Glutamatergic neuron (in vitro differentiated cells): ENCODE measurements at regions not wholly inside any gene's neighbourhood (a gene's known extent, or its start where the extent isn't known, plus 50 kb on each side); places are given as distances from the start of the nearest gene placed in this dataset.

Experiments used
- DNase-seq: peaks from one replicate; pipeline ENCODE4 v3.0.0; 2022
- H3K27ac Mint-ChIP-seq: one replicate; pipeline ENCODE4 v1.8.0; 2020; ENCODE audit warnings: mild to moderate bottlenecking, mixed read lengths, inconsistent platforms; ENCODE audit not compliant: unreplicated experiment
- H3K27me3 Mint-ChIP-seq: one replicate; pipeline ENCODE4 v1.8.0; 2020; ENCODE audit warnings: mild to moderate bottlenecking, moderate library complexity, mixed read lengths, inconsistent platforms; ENCODE audit not compliant: unreplicated experiment
- H3K36me3 Mint-ChIP-seq: one replicate; pipeline ENCODE4 v1.8.0; 2020; ENCODE audit warnings: mild to moderate bottlenecking, mixed read lengths, inconsistent platforms; ENCODE audit not compliant: unreplicated experiment
- H3K4me1 Mint-ChIP-seq: one replicate; pipeline ENCODE4 v1.8.0; 2020; ENCODE audit warnings: mild to moderate bottlenecking, low read depth, mixed read lengths, inconsistent platforms; ENCODE audit not compliant: unreplicated experiment
- H3K4me3 Mint-ChIP-seq: one replicate; pipeline ENCODE4 v1.8.0; 2020; ENCODE audit warnings: mild to moderate bottlenecking, mixed read lengths, inconsistent platforms; ENCODE audit not compliant: unreplicated experiment
- H3K9me3 Mint-ChIP-seq: one replicate; pipeline ENCODE4 v1.8.0; 2020; ENCODE audit warnings: mild to moderate bottlenecking, moderate library complexity, mixed read lengths, inconsistent platforms; ENCODE audit not compliant: unreplicated experiment
- CTCF ChIP-seq: fragments of 200-600 bp; sonication (generic); IDR thresholded peaks from one replicate; pipeline ENCODE4 v1.5.0; 2021; ENCODE audit not compliant: partially characterized antibody, unreplicated experiment

GRCh38 chr14:82138431-82138830 is 604.8 kb upstream of the SEL1L start:
- Mint-ChIP-seq H3K27ac (no peak overlapping the region), H3K27me3 (no peaks in the 10 kb centered on the region), H3K9me3 (peaks cover 1% of the 10 kb centered on the region), H3K36me3 (peaks cover 5% of the 10 kb centered on the region), H3K4me1 (no peaks in the 10 kb centered on the region), H3K4me3 (no peak overlapping the region)
- DNase-seq, result no peak
- no peak for TF ChIP-seq CTCF

GRCh38 chr14:82146846-82147245 is 613.2 kb upstream of the SEL1L start:
- no peaks in the 10 kb centered on the region for H3K27me3 Mint-ChIP-seq
- H3K36me3 Mint-ChIP-seq, result no peaks in the 10 kb centered on the region
- H3K27ac Mint-ChIP-seq, result no peak overlapping the region
- DNase-seq, result no peak
- H3K9me3 Mint-ChIP-seq, result no peaks in the 10 kb centered on the region
- H3K4me1 Mint-ChIP-seq, result peaks cover 2% of the 10 kb centered on the region
- H3K4me3 Mint-ChIP-seq, result no peak overlapping the region
- no peak for TF ChIP-seq CTCF

GRCh38 chr14:82153689-82154088 is 620.0 kb upstream of the SEL1L start:
- peaks cover 2% of the 10 kb centered on the region for H3K4me1 Mint-ChIP-seq
- no peak for TF ChIP-seq CTCF
- H3K4me3 Mint-ChIP-seq, result no peak overlapping the region
- H3K36me3 Mint-ChIP-seq, result no peaks in the 10 kb centered on the region
- H3K27ac Mint-ChIP-seq, result no peak overlapping the region
- H3K27me3 Mint-ChIP-seq, result no peaks in the 10 kb centered on the region
- DNase-seq, result no peak
- no peaks in the 10 kb centered on the region for H3K9me3 Mint-ChIP-seq

GRCh38 chr14:82159624-82160023 is 626.0 kb upstream of the SEL1L start:
- no peak for DNase-seq
- Mint-ChIP-seq H3K9me3 (no peaks in the 10 kb centered on the region), H3K36me3 (peaks cover 4% of the 10 kb centered on the region), H3K27me3 (no peaks in the 10 kb centered on the region), H3K27ac (no peak overlapping the region), H3K4me3 (no peak overlapping the region), H3K4me1 (no peaks in the 10 kb centered on the region)
- TF ChIP-seq CTCF, result no peak

- H3K27me3 Mint-ChIP-seq, result peaks cover 2% of the 10 kb centered on the region
- no peak for TF ChIP-seq CTCF
- no peaks in the 10 kb centered on the region for H3K4me1 Mint-ChIP-seq
- DNase-seq, result no peak
- H3K36me3 Mint-ChIP-seq, result no peaks in the 10 kb centered on the region
- H3K4me3 Mint-ChIP-seq, result no peak overlapping the region
- peaks cover 1% of the 10 kb centered on the region for H3K9me3 Mint-ChIP-seq
- H3K27ac Mint-ChIP-seq, result no peak overlapping the region
These were observed 646.5 kb upstream of the SEL1L start for GRCh38 chr14:82180139-82180538.
